ENCODE measurements at regions not wholly inside any gene's neighbourhood (a gene's known extent, or its start where the extent isn't known, plus 50 kb on each side); places are given as distances from the start of the nearest gene placed in this dataset.

- TF ChIP-seq REST (IDR thresholded peaks at IDR 0.05; ENCODE audit: unreplicated experiment) = no peak
Observed at GRCh38 chr13:79723519-79724024, 242.6 kb downstream of the NDFIP2 start (continued).

- no peaks in the 10 kb centered on the region for H3K27me3 Mint-ChIP-seq (ENCODE audit: insufficient read depth, low read depth, poor library complexity)
- Histone ChIP-seq H3K9me2 (ENCODE audit: insufficient read depth) (no peaks in the 10 kb centered on the region; the same call in 1 of the 2 replicates), H3K4me3 (no peak overlapping the region), H4K20me1 (replicated peaks; ENCODE audit: insufficient read depth) (no peaks in the 10 kb centered on the region), H3F3A (replicated peaks; ENCODE audit: low read depth) (no peaks in the 10 kb centered on the region), H3K4me2 (no peak overlapping the region), H2AFZ (no peak overlapping the region), H3K36me3 (ENCODE audit: insufficient read depth) (no peaks in the 10 kb centered on the region), H3K79me2 (replicated peaks; ENCODE audit: insufficient read depth) (no peaks in the 10 kb centered on the region), H3K27me3 (ENCODE audit: insufficient read depth) (no peaks in the 10 kb centered on the region), H3K27ac (ENCODE audit: low read depth) (no peak overlapping the region), H3K4me1 (ENCODE audit: insufficient read depth) (no peaks in the 10 kb centered on the region)
- no peak for DNase-seq (ENCODE audit: low spot score)
- H3K9me3 Mint-ChIP-seq = no peaks in the 10 kb centered on the region
- no peaks in the 10 kb centered on the region for H3K36me3 Mint-ChIP-seq (ENCODE audit: low read depth)
- peaks cover 7% of the 10 kb centered on the region; the same call in 2 of the 3 replicates for H3K4me1 Mint-ChIP-seq
- no peak for ATAC-seq
- H3K27ac Mint-ChIP-seq = no peak overlapping the region
- H3K4me3 Mint-ChIP-seq = no peak overlapping the region
- no peak for TF ChIP-seq CREB1 (CRISPR knock-in tag; IDR thresholded peaks at IDR 0.05; ENCODE audit: low read depth)
- no peak for TF ChIP-seq ZNF114 (CRISPR knock-in tag; IDR thresholded peaks at IDR 0.05)
- no peak for TF ChIP-seq EZH2 (IDR thresholded peaks at IDR 0.05; ENCODE audit: low read depth, unreplicated experiment)
- TF ChIP-seq POLR2AphosphoS5 (IDR thresholded peaks at IDR 0.05; ENCODE audit: low read depth) = no peak
- no peak for TF ChIP-seq EZH2phosphoT487 (IDR thresholded peaks at IDR 0.05; ENCODE audit: unreplicated experiment)
- TF ChIP-seq NANOG (IDR thresholded peaks at IDR 0.05; ENCODE audit: borderline replicate concordance) = no peak
- no peak for TF ChIP-seq STAT1 (IDR thresholded peaks at IDR 0.05; ENCODE audit: unreplicated experiment)
- TF ChIP-seq JUNB (IDR thresholded peaks at IDR 0.05; ENCODE audit: unreplicated experiment) = no peak
- TF ChIP-seq ZNF331 (CRISPR knock-in tag; IDR thresholded peaks at IDR 0.05; ENCODE audit: low read depth) = no peak
- TF ChIP-seq ETS1 (IDR thresholded peaks at IDR 0.05) = no peak
- TF ChIP-seq ZNF462 (CRISPR knock-in tag; IDR thresholded peaks at IDR 0.05) = no peak
- no peak for TF ChIP-seq CTCF (conservative IDR thresholded peaks at IDR 0.05; ENCODE audit: low read depth in 2 of 2)
Observed at GRCh38 chr13:79722885-79723445, 242.0 kb downstream of the NDFIP2 start.

Measured in GM23338 (cell line).